ENCODE measurements at regions not wholly inside any gene's neighbourhood (a gene's known extent, or its start where the extent isn't known, plus 50 kb on each side); places are given as distances from the start of the nearest gene placed in this dataset.
"Not testable (repeated sequence)": the region's sequence is repeated elsewhere in the genome, so short reads cannot be mapped to it uniquely, and the experiment has no call there.

DNA sequence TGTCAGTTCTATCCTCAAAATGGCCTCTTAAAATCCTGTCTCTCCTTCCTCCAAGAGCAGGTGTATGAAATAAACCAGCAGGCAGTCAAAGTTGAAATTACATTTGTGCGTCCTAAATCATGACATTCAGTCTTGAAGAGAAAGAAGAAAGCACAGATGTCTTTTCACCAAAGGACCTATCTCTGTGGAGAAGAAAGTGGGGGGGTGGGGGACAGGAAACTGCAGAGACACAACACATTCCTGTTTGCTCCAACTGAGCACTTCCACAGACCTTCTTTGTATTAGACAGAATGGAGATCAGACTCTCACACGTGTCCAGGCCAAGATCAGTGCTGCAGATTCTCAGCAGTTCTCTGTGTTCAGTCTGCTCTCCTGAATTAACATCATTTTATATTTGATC, 471.9 kb upstream of the RGMB start:
- DNase-seq: no peak

DNA sequence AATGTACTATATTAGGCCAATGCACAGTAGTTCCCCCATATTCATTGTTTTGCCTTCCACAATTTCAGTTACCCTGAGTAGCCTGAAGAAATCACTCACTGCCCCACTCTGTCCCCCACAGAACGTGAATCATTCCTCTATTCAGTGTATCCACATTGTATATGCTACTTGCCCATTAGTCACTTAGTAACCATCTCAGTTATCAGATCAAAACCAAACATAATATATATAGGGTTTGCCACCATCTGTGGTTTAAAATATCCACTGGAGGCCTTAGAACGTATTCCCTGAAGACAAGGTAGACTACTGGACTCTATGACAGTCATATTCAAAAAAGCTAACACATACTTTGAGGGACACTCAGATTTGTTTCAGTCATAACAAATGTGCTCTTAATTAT, 465.7 kb upstream of the RGMB start:
- DNase-seq: no peak

DNA sequence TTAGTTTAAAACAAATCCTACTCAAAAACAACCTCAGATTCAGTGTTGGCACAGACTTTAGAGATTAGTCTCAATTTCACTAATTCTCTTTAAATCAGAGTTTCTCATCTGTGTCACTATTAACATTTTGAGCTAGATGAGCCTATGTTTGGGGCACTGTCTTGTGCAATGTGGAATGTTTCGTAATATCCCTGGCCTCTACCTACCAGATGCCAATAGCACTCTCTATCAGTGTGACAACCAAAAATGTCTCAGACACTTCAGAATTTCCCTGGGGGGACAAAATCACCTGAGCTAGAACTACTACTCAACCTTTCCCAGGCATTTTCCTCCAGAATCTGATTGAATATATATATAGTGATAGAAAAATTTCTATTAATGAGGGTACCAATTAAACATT, 465.2 kb upstream of the RGMB start:
- DNase-seq: no peak

DNA sequence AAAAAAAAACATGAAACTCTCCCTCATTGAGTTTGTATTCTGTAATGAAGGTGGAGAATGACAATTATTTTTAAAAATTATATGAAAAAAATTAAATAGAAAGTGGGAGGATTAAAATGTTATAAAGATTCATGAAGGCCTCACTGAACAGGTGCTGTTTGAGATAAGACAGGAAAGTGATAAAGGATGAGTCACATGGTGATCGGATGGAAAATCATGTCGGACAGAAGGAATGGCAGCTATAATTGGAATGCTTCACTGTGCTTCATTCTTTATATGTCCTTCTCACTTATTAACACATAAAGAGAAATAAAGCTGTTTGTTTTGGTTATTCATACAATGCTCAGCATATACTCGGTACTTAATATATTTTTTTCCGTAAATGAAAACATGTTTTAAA, 464.5 kb upstream of the RGMB start:
- no peak for DNase-seq

DNA sequence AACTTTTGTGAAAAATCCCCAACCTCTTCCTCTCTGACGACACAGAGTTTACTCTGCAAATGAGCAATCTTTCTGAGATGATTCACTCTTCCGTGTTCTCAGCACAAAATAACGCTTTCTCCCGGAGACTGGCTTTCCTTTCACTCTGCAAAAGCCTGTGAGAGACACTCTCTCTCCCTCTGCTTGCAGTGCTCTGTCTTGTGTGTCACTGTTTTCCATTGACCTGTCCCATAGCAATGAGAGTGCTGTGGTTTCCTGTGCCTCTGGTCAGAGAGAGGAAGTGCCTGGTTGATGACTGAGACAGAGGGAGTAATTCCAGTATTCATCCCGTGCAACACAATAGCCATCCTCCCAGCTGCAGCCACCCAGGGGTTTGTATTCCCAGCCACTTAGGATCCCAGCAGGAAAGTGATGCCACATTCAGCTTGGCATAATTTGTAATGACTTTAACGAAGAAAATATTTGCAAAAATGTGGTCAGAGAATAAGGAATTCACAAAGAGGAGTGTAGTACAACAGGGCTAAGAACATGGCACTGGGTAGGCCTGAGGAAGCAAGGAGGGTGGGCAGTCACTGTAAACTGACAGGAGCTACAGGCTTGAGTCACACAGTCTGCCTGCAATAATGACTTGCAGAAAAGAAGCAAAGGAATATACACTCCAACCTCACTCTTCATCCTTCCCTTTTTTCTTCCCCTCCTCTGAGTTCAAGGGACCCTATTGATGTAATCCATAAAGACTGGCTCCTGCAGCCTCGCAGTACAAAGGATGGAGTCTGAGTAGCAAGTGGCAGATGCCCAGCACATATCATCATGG, 463.5 kb upstream of the RGMB start:
- DNase-seq: peak; percentile 49

DNA sequence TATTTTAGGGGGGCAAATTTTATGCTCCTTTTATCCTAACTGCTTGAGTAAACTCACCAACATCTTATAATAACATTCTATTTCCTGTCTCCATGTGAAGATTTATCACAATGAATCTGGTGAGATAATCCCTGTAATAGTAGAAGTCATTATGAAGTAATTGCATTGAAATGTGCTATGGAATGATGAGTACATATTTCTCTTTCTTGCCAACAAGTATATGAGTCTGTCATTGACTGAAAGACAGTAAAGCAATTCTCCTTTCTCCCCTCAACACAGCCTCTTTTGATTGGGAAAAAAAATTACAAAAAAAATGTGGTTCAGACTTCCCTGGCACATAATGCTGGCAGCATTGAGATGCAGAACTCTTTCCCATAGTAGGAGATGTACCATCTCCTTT, 459.2 kb upstream of the RGMB start:
- peak; percentile 29 for DNase-seq

DNA sequence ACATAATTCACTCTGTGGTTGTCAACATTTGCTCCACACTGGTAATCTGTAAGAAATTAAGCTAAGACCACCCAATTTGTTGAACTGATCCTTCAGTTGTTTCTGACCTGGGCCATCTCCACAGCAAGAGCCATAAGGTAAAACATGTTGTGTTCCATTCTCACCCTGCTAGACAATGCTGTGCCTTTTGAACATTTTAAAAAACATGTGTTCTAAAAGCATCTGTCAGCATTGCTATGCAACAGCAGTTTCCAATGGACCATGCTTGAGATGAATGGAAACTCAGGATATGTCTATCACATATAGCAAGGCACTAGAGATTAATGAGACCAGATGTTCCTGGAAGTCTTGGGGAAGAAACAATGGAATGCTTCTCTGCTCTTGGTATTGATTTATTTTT, 455.1 kb upstream of the RGMB start:
- peak; percentile 38 for DNase-seq

DNA sequence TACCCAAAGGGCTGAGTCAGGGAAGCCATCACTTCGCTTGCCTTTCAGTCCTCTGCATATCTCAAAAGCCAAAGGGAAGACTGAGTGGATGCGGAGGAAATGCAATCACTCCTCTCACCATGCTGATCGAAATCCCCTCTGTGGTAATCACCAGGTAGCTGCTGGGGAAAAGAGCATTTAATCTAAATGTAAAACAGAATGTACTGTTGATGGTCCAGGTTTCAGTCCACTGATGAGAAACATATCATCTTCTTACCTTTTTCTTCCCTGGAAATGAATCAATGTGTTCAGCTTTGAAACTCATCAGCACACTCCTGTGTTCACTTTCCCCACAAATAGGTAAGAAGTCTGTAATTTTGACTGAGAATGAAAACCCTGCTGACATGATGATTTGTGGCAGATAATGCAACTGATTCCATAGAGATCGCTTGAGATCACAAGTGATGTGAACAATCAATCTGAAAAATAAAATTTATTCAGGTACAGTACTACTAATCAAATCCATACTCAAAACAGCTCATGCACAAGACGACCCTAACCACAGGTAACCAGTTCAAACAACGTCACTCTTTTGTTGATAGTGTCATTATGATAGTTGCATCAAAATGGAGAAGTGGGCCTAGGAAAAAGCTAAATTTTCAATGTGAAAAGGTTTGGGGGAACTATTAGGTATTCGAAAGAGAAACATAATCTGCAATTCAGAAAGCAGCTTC, 454.0 kb upstream of the RGMB start:
- DNase-seq: no peak

DNA sequence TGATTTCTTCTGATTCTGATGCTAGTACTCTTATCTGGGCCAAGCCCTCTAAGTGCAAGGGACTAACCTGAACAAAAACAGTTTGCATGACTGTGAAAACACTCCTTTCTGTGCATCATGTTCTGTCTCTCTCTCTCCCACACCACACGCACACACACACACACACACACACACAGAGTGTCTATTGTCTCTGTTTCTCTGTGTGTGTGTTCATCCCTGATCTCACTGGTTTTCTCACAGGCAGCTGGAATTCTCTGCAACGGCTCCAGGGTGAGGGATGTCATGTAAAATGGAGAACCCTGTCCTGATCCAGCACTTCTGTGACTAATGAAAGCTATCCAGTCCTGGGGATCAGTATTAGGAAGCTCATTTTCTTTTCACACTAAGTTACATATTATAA, 453.1 kb upstream of the RGMB start:
- DNase-seq: no peak

DNA sequence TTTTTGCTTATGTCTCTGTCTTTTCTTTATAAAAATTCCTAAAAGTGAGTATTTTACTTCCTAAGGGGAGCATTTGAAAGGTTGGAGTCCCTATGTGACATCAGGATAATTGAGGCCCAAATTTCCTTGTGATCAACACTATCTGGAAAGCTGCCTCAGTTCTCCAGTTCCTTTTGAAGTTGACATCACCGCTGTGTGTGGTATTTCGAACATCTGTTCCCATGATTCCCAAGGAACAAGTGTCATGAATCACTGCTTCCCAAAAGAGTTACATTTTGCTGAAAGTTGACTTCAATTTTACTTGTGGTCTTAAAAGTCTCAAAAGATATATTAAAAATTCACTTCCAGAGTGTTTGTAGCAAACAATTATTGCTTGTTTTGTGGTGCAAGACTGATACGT, 452.1 kb upstream of the RGMB start:
- DNase-seq: no peak

DNA sequence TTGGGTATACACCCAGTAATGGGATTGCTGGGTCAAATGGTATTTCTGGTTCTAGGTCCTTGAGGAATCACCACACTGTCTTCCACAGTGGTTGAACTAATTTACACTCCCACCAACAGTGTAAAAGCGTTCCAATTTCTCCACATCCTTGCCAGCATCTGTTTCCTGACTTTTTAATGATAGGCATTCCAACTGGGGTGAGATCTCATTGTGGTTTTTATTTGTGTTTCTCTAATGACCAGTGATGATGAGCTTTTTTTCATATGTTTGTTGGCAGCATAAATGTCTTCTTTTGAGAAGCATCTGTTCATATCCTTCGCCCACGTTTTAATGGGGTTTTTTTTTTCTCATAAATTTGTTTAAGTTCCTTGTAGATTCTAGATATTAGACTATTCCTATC, 448.3 kb upstream of the RGMB start:
- DNase-seq: not testable (repeated sequence)

DNA sequence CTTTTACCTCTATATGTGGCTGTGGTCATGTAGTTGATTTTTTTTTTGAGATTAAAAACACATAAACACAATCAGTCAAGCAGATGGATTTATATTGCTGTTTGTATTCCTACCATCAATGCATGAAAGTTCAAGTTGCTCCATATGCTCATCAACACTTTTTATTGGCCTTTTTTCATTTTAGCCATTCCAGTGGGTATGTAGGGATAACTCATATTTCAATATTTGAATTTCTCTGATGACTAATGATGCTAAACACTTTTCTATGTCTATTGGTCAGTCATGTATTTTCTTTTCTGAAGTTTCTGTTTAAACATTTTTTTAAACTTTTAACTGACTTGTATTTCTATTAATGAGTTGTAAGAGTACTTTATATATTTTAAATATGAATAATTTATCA, 445.4 kb upstream of the RGMB start:
- no peak for DNase-seq

DNA sequence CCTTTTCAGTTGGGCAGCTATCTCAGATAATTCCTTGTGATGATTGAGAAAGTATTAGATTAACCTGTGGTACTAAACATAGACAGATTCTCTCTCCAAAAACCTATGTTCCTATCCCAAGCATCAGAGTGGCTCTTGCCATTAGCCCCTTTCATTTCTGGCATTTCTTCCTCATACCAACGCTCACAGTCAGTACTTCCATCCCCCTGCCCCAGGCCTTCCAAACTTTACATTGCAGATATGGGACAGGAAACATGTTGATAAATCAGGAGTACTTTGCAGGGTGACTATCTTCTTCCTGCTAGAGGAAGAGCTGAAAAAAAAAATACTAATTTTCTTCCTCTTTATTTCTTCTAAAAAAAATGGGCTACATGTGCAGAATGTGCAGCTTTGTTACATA, 442.6 kb upstream of the RGMB start:
- no peak for DNase-seq

DNA sequence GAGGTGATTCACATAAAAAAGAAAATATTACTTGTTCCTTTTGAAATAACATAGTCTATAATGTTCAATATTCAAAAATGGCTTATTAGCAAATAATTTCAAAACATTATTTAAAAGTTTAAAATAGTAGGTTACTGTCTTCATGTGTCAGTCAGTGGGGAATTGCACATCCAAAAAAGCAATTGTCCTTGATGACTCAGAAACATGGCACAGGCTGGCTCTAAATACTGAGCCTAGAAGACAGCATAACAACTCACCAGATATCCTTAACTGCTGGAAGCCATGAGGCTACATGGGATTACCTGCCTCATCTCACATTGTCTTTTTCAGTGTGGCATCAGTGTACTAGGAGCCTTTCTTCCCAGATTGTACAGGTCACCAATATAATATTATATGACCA, 439.5 kb upstream of the RGMB start:
- DNase-seq: no peak

DNA sequence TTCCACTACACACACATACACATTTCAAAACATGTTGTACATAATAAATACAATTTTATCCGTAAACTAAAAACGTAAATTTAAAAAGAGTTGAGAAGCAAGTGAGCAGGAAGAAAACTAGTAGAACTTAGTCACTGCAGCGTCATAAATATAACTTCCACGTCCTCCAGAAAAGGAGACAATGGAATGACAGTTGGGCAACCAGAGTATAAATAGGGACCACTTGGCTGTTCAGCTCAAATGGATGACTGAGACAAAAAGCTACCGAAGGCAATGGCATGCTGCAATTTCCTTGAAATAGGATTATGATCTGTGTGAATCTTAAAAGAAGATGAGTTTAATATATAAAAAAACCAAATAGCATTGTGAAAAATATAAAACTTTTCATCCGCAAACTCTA, 438.5 kb upstream of the RGMB start:
- no peak for DNase-seq

DNA sequence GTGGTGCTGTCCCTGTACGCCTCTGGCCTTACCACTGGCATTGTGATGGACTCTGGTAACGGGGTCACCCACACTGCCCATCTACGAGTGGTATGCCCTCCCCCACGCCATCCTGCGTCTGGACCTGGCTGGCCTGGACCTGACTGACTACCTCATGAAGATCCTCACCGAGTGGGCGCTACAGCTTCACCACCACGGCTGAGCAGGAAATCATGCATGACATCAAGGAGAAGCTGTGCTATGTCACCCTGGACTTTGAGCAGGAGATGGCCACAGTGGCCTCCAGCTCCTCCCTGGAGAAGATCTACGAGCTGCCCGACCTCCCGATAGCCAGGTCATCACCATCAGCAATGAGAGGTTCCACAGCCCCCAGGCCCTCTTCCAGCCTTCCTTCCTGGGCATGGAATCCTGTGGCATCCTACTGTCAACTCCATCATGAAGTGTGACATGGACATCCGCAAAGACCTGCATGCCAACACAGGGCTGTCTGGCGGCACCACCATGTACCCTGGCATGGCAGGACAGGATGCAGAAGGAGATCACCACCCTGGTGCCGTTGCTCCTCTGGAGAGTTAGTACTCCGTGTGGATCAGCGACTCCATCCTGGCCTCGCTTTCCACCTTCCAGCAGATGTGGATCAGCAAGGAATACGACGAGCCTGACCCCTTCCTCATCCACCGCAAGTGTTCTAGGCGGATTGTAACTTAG, 434.2 kb upstream of the RGMB start:
- no peak for DNase-seq

DNA sequence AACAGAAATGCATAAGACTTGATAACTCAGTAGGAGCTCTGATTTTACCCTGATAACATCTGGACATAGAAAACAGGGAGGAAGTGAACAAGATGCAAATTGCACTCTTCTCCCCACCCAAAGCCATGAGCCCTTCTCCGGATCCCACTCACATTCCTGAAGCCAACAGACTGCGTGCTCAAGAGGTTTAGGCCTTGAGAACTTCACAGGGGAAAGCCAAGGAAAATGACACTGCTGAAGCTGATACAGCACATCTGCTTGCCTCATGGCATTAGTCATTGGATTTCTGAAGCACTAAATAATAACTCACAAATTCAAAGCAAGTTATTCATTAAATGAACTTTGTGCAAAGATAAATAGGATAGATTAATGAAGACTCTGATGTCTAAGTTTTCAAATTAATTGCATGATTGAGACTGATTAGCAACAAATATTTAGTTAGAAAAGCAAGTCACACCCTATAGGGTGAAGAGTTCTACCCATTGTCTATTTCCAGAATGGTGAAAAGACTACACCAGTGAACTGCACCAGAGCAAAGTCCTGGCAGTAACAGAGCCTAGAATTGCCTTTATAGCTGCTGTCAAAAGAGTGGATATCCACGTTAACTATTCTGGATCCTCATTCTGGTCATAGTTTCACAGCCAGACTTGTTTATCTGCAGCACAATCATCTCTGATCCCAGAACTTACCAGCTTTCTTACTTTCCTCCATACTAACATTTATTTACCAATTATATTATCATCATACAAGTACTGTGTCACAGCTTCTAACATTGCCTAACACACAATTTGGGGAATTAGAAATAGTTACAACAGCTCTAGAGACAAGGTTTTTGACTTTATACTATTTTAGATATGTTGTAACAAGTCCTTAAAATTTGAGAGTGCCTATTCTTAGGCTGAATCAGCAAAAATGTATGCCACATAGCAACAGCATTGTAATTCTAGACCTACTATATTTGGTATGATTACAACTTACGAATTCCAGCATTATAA, 432.1 kb upstream of the RGMB start:
- DNase-seq: no peak

DNA sequence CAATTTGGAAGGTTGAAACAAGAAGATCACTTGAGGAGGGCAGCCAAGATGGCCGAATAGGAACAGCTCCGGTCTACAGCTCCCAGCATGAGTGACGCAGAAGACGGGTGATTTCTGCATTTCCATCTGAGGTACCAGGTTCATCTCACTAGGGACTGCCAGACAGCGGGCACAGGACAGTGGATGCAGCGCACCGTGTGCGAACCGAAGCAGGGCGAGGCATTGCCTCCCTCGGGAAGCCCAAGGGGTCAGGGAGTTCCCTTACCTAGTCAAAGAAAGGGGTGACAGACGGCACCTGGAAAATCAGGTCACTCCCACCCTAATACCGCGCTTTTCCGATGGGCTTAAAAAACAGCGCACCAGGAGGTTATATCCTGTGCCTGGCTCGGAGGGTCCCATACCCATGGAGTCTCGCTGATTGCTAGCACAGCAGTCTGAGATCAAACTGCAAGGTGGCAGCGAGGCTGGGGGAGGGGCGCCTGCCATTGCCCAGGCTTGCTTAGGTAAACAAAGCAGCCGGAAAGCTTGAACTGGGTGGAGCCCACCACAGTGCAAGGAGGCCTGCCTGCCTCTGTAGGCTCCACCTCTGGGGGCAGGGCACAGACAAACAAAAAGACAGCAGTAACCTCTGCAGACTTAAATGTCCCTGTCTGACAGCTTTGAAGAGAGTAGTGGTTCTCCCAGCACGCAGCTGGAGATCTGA, 430.4 kb upstream of the RGMB start:
- DNase-seq: not testable (repeated sequence)

DNA sequence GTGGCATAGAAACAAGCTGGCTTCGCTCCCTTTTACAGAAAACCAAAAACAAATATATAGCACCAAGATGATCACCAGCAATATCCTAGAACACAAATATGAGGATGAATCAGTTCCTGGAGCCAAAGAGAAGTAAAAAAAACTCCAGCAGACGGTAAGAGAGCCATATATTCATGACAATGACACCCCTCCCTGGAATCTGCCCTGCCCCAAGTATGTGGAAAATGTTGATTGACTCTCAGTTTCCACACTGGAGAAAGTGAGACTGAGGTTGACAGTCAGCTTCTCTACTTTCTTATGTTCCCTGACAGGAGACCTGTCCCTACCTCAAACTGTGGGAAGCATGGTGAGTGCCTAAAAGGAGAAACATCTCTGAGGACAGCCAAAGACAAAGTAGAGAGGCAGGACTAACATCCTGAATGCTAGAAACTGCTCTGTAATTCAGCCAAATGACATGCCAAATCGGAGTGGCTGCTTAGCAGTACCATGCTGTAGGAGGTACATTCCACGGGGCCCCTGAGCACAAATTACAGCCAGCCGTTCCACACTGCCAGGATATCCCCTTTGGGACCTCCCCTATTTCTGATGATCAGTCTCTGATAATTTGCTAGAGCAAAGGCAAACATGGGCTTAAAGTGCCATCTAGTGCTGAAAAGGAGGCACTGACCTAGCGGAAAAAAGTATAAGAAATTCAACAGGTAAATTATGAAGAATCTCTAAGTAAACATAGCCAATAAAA, 424.0 kb upstream of the RGMB start:
- DNase-seq: no peak

DNA sequence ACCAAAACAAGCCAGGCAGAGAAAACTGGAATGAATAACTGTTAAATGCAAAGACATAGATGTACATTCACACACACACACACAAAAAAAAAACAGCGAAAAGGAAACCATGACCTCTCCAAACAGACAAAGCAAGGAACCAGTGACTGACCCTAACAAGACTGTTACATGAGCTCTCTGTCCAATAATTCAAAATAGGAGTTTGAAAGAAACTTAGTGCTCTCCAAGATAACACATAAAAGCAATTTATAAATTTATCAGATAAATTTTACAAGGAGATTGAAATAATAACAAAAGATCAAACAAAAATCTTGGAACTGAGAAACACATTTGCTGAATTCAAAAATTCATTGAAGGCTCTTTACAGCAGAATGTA, 423.5 kb upstream of the RGMB start:
- no peak for DNase-seq
